GM10266 (cell line): ENCODE measurements at regions not wholly inside any gene's neighbourhood (a gene's known extent, or its start where the extent isn't known, plus 50 kb on each side); places are given as distances from the start of the nearest gene placed in this dataset.
"Not testable (repeated sequence)": the region's sequence is repeated elsewhere in the genome, so short reads cannot be mapped to it uniquely, and the experiment has no call there.

Source experiments
- DNase-seq: peaks from one replicate; pipeline ENCODE4 v3.0.0; 2012; ENCODE audit errors: extremely low spot score
- CTCF ChIP-seq: IDR thresholded peaks from 2 replicates; pipeline ENCODE4 v1.5.1; 2012; ENCODE audit warnings: mild to moderate bottlenecking, low read depth; ENCODE audit not compliant: control insufficient read depth, insufficient read depth; ENCODE audit errors: missing control alignments

GRCh38 chr13:76250211-76250610 lies 614.1 kb downstream of the LMO7 start:
- no peak for DNase-seq
- no peak for TF ChIP-seq CTCF

- no peak for TF ChIP-seq CTCF
These were observed 609.8 kb downstream of the LMO7 start for GRCh38 chr13:76245920-76246319.

GRCh38 chr13:76245211-76245610 lies 609.1 kb downstream of the LMO7 start:
- DNase-seq = no peak
- TF ChIP-seq CTCF = no peak

More at GRCh38 chr13:76245920-76246319, 609.8 kb downstream of the LMO7 start:
- DNase-seq = no peak

- DNase-seq = not testable (repeated sequence)
These were observed 607.0 kb downstream of the LMO7 start for GRCh38 chr13:76243120-76243519.

- DNase-seq = no peak
- no peak for TF ChIP-seq CTCF
These were observed 603.0 kb downstream of the LMO7 start for GRCh38 chr13:76239031-76239680.

- no peak for TF ChIP-seq CTCF
- no peak for DNase-seq
These were observed 595.5 kb downstream of the LMO7 start for GRCh38 chr13:76231522-76232167.

GRCh38 chr13:76229281-76229680 lies 593.2 kb downstream of the LMO7 start:
- no peak for DNase-seq
- TF ChIP-seq CTCF = no peak
